SK-N-SH treated with all-trans-retinoic acid at 6 μM for 48 hours (cell line): ENCODE measurements at regions not wholly inside any gene's neighbourhood (a gene's known extent, or its start where the extent isn't known, plus 50 kb on each side); places are given as distances from the start of the nearest gene placed in this dataset.

Experiments
- ATAC-seq: fragments of 200-7000 bp; cut with Tn5 transposase; 3 replicates; pipeline ENCODE4 v1.9.1; 2020; ENCODE audit warnings: mild to moderate bottlenecking, moderate library complexity
- ARNTL ChIP-seq: fragments of 450-650 bp; formaldehyde crosslinking; IDR thresholded peaks from 2 replicates; pipeline ENCODE4 v1.5.0; 2020; ENCODE audit warnings: low read depth, mild to moderate bottlenecking, moderate library complexity, borderline replicate concordance
- BACH2 ChIP-seq: fragments of 250-450 bp; sonication (Bioruptor Pico); IDR thresholded peaks from 2 replicates; pipeline ENCODE4 v1.9.0; 2021; ENCODE audit warnings: mild to moderate bottlenecking, borderline replicate concordance
- CREB5 ChIP-seq: fragments of 250-450 bp; sonication (Bioruptor Pico); IDR thresholded peaks from 2 replicates; pipeline ENCODE4 v1.5.1; 2020; ENCODE audit warnings: low read depth, mild to moderate bottlenecking, moderate library complexity
- CSDC2 ChIP-seq: fragments of 250-450 bp; sonication (Bioruptor Pico); IDR thresholded peaks from 2 replicates; pipeline ENCODE4 v1.5.0; 2020; ENCODE audit warnings: mild to moderate bottlenecking, moderate library complexity
- ESRRG ChIP-seq: fragments of 250-450 bp; sonication (Bioruptor Pico); IDR thresholded peaks from 2 replicates; pipeline ENCODE4 v1.6.1; 2021; ENCODE audit warnings: mild to moderate bottlenecking
- GLIS3 ChIP-seq: fragments of 250-450 bp; sonication (Bioruptor Pico); IDR thresholded peaks from 2 replicates; pipeline ENCODE4 v1.5.0; 2020; ENCODE audit warnings: mild to moderate bottlenecking, moderate library complexity
- ISL1 ChIP-seq: fragments of 250-450 bp; sonication (Bioruptor Pico); IDR thresholded peaks from 2 replicates; pipeline ENCODE4 v2.1.2; 2022; ENCODE audit warnings: mild to moderate bottlenecking, moderate library complexity
- OSR1 ChIP-seq: fragments of 250-450 bp; sonication (Bioruptor Pico); IDR thresholded peaks from 2 replicates; pipeline ENCODE4 v1.8.0; 2022; ENCODE audit warnings: moderate library complexity, mild to moderate bottlenecking, inconsistent platforms
- RARB ChIP-seq: fragments of 250-450 bp; sonication (Bioruptor Pico); IDR thresholded peaks from 2 replicates; pipeline ENCODE4 v1.8.0; 2021; ENCODE audit warnings: mild to moderate bottlenecking, moderate library complexity
- SNAI2 ChIP-seq: fragments of 250-450 bp; sonication (Bioruptor Pico); IDR thresholded peaks from 2 replicates; pipeline ENCODE4 v1.5.0; 2020; ENCODE audit warnings: mild to moderate bottlenecking, moderate library complexity
- TCF4 ChIP-seq: fragments of 250-450 bp; sonication (Bioruptor Pico); IDR thresholded peaks from 2 replicates; pipeline ENCODE4 v1.8.0; 2021; ENCODE audit warnings: mild to moderate bottlenecking, moderate library complexity, borderline replicate concordance
- TOX ChIP-seq: fragments of 250-450 bp; sonication (Bioruptor Pico); IDR thresholded peaks from 2 replicates; pipeline ENCODE4 v1.8.0; 2021; ENCODE audit warnings: mild to moderate bottlenecking, moderate library complexity, borderline replicate concordance
- ZC3H10 ChIP-seq: fragments of 250-450 bp; sonication (Bioruptor Pico); IDR thresholded peaks from 2 replicates; pipeline ENCODE4 v1.5.1; 2021; ENCODE audit warnings: mild to moderate bottlenecking, moderate library complexity
- ZFP3 ChIP-seq: fragments of 250-450 bp; sonication (Bioruptor Pico); IDR thresholded peaks from 2 replicates; pipeline ENCODE4 v1.5.0; 2020; ENCODE audit warnings: mild to moderate bottlenecking, moderate library complexity
- ZFP30 ChIP-seq: fragments of 450-650 bp; formaldehyde crosslinking; IDR thresholded peaks from 2 replicates; pipeline ENCODE4 v1.5.0; 2022; ENCODE audit warnings: mild to moderate bottlenecking, moderate library complexity
- ZNF565 ChIP-seq: fragments of 450-650 bp; formaldehyde crosslinking; conservative IDR thresholded peaks from 2 replicates; pipeline ENCODE4 v1.5.0; 2020; ENCODE audit warnings: low read depth, mild to moderate bottlenecking, moderate library complexity
- ZNF70 ChIP-seq: fragments of 450-650 bp; formaldehyde crosslinking; IDR thresholded peaks from 2 replicates; pipeline ENCODE4 v1.5.0; 2020; ENCODE audit warnings: mild to moderate bottlenecking, moderate library complexity
- ZNF8 ChIP-seq: fragments of 450-650 bp; formaldehyde crosslinking; IDR thresholded peaks from 2 replicates; pipeline ENCODE4 v1.5.0; 2020; ENCODE audit warnings: mild to moderate bottlenecking, moderate library complexity
- TF ChIP-seq, protein P1 (sequence below): fragments of 250-450 bp; sonication (Bioruptor Pico); IDR thresholded peaks from 2 replicates; pipeline ENCODE4 v1.8.0; 2020; ENCODE audit warnings: mild to moderate bottlenecking, moderate library complexity, borderline replicate concordance
- TF ChIP-seq, protein P2 (sequence below): fragments of 250-450 bp; sonication (Bioruptor Pico); IDR thresholded peaks from 2 replicates; pipeline ENCODE4 v1.5.1; 2021; ENCODE audit warnings: mild to moderate bottlenecking, moderate library complexity
- TF ChIP-seq, protein P3 (sequence below): fragments of 250-450 bp; sonication (Bioruptor Pico); IDR thresholded peaks from 2 replicates; pipeline ENCODE4 v1.5.0; 2020; ENCODE audit warnings: mild to moderate bottlenecking, moderate library complexity
- TF ChIP-seq, protein P4 (sequence below): fragments of 250-450 bp; sonication (Bioruptor Pico); IDR thresholded peaks from 2 replicates; pipeline ENCODE4 v1.8.0; 2021; ENCODE audit warnings: low read depth, mild to moderate bottlenecking, moderate library complexity, borderline replicate concordance

DNA sequence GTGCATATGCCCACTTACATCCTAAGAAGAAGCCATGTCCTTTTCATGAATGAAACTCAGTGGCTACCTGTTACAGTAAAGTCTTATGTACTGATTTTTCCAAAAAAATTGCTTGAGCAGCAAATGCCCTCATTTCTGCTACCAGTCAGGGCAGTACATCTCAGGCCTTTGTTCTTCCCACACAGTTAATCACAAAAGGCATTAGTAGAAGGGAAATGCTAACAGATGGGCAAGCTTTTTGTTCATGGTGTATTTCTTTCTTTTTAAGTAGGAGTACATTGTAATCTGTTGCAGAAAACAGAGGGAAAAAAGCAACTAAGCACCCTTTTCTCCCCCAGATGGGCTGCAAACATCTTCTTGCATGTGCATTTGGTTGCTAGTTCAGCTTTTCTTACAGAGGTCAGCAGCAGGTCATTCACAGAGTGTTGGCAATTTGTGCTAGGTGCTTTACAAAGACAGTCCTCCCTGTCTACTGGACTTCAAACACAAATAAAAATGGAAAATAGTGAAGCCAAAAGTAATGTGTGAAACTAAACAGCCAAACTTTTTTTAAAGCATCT lies 373.4 kb downstream of the PRDM5 start:
- TF ChIP-seq GLIS3 (CRISPR knock-in tag) (no peak), OSR1 (no peak), CSDC2 (CRISPR knock-in tag) (no peak), ZFP30 (no peak)

GRCh38 chr4:120545391-120545790 lies 377.1 kb downstream of the PRDM5 start:
- no peak for ATAC-seq
- TF ChIP-seq ZNF565 (CRISPR knock-in tag) (no peak), OSR1 (no peak), CSDC2 (CRISPR knock-in tag) (no peak), ZC3H10 (CRISPR knock-in tag) (no peak), RARB (CRISPR knock-in tag) (no peak), GLIS3 (CRISPR knock-in tag) (no peak), ARNTL (CRISPR knock-in tag) (no peak), ZNF8 (CRISPR knock-in tag) (no peak), BACH2 (CRISPR knock-in tag) (no peak), TCF4 (no peak), ZFP3 (CRISPR knock-in tag) (no peak), SNAI2 (CRISPR knock-in tag) (no peak)
- TF ChIP-seq, protein P1, sequence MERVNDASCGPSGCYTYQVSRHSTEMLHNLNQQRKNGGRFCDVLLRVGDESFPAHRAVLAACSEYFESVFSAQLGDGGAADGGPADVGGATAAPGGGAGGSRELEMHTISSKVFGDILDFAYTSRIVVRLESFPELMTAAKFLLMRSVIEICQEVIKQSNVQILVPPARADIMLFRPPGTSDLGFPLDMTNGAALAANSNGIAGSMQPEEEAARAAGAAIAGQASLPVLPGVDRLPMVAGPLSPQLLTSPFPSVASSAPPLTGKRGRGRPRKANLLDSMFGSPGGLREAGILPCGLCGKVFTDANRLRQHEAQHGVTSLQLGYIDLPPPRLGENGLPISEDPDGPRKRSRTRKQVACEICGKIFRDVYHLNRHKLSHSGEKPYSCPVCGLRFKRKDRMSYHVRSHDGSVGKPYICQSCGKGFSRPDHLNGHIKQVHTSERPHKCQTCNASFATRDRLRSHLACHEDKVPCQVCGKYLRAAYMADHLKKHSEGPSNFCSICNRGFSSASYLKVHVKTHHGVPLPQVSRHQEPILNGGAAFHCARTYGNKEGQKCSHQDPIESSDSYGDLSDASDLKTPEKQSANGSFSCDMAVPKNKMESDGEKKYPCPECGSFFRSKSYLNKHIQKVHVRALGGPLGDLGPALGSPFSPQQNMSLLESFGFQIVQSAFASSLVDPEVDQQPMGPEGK (CRISPR knock-in tag), result no peak
- TF ChIP-seq, protein P2, sequence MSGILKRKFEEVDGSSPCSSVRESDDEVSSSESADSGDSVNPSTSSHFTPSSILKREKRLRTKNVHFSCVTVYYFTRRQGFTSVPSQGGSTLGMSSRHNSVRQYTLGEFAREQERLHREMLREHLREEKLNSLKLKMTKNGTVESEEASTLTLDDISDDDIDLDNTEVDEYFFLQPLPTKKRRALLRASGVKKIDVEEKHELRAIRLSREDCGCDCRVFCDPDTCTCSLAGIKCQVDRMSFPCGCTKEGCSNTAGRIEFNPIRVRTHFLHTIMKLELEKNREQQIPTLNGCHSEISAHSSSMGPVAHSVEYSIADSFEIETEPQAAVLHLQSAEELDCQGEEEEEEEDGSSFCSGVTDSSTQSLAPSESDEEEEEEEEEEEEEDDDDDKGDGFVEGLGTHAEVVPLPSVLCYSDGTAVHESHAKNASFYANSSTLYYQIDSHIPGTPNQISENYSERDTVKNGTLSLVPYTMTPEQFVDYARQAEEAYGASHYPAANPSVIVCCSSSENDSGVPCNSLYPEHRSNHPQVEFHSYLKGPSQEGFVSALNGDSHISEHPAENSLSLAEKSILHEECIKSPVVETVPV (CRISPR knock-in tag), result no peak
- TF ChIP-seq, protein P3, sequence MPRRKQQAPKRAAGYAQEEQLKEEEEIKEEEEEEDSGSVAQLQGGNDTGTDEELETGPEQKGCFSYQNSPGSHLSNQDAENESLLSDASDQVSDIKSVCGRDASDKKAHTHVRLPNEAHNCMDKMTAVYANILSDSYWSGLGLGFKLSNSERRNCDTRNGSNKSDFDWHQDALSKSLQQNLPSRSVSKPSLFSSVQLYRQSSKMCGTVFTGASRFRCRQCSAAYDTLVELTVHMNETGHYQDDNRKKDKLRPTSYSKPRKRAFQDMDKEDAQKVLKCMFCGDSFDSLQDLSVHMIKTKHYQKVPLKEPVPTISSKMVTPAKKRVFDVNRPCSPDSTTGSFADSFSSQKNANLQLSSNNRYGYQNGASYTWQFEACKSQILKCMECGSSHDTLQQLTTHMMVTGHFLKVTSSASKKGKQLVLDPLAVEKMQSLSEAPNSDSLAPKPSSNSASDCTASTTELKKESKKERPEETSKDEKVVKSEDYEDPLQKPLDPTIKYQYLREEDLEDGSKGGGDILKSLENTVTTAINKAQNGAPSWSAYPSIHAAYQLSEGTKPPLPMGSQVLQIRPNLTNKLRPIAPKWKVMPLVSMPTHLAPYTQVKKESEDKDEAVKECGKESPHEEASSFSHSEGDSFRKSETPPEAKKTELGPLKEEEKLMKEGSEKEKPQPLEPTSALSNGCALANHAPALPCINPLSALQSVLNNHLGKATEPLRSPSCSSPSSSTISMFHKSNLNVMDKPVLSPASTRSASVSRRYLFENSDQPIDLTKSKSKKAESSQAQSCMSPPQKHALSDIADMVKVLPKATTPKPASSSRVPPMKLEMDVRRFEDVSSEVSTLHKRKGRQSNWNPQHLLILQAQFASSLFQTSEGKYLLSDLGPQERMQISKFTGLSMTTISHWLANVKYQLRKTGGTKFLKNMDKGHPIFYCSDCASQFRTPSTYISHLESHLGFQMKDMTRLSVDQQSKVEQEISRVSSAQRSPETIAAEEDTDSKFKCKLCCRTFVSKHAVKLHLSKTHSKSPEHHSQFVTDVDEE (CRISPR knock-in tag), result no peak

More for the DNA sequence above, 373.4 kb downstream of the PRDM5 start:
- no peak for ATAC-seq

- ATAC-seq, result no peak
- TF ChIP-seq ESRRG (CRISPR knock-in tag) (no peak), ZC3H10 (CRISPR knock-in tag) (no peak), ISL1 (CRISPR knock-in tag) (no peak), TOX (CRISPR knock-in tag) (no peak), ZNF8 (CRISPR knock-in tag) (no peak), ZNF70 (CRISPR knock-in tag) (no peak), ARNTL (CRISPR knock-in tag) (no peak), BACH2 (CRISPR knock-in tag) (no peak), ZNF565 (CRISPR knock-in tag) (no peak), CREB5 (CRISPR knock-in tag) (no peak), SNAI2 (CRISPR knock-in tag) (no peak), CSDC2 (CRISPR knock-in tag) (no peak), TCF4 (no peak), ZFP3 (CRISPR knock-in tag) (no peak)
- TF ChIP-seq, protein P1 (CRISPR knock-in tag), result no peak
- TF ChIP-seq, protein P2 (CRISPR knock-in tag), result no peak
- TF ChIP-seq, protein P4, sequence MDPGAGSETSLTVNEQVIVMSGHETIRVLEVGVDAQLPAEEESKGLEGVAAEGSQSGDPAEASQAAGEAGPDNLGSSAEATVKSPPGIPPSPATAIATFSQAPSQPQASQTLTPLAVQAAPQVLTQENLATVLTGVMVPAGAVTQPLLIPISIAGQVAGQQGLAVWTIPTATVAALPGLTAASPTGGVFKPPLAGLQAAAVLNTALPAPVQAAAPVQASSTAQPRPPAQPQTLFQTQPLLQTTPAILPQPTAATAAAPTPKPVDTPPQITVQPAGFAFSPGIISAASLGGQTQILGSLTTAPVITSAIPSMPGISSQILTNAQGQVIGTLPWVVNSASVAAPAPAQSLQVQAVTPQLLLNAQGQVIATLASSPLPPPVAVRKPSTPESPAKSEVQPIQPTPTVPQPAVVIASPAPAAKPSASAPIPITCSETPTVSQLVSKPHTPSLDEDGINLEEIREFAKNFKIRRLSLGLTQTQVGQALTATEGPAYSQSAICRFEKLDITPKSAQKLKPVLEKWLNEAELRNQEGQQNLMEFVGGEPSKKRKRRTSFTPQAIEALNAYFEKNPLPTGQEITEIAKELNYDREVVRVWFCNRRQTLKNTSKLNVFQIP, result no peak
Measured at GRCh38 chr4:120544838-120545237, 377.7 kb downstream of the PRDM5 start.
